ENCODE measurements at regions not wholly inside any gene's neighbourhood (a gene's known extent, or its start where the extent isn't known, plus 50 kb on each side); places are given as distances from the start of the nearest gene placed in this dataset.

DNA sequence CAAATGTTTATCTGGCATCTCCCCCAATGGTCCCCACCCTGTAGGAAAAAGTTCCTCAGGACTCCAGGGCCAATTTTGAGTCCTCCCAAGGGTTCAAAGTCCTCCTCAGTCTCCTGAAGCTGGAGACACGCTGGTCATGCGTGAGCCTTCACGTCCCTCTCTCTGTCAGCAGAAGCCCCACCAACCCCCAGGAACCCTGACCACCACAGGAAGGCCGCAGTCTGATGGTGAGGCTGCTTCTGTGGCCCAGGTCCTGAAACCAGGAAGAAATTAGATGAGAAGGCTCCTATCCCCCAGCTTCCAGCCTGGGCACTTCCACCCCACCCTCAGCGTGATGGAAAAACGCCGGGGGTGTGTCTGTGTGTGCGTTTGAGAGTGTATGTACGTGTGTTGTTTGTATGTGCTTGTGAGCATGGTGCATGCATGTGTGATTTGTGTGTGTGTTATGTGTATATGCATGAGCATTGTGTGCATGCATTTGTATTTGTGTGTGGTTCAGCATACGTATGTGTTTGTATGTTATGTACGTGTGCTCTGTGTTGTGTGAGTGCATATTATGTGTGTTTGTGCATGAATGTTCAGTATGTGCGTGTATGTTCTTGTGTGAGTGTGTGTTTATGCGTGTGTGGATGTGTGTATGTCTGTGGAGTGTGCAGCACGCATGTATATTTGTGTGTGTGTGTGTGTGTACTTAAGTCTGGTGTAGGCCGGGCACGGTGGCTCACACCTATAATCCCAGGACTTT is 92.5 kb downstream of the SIK1 start:
- no peak overlapping the region for H3K4me3 ChIP-seq (ENCODE audit: low read depth, low read length)
- TF ChIP-seq, protein P1, sequence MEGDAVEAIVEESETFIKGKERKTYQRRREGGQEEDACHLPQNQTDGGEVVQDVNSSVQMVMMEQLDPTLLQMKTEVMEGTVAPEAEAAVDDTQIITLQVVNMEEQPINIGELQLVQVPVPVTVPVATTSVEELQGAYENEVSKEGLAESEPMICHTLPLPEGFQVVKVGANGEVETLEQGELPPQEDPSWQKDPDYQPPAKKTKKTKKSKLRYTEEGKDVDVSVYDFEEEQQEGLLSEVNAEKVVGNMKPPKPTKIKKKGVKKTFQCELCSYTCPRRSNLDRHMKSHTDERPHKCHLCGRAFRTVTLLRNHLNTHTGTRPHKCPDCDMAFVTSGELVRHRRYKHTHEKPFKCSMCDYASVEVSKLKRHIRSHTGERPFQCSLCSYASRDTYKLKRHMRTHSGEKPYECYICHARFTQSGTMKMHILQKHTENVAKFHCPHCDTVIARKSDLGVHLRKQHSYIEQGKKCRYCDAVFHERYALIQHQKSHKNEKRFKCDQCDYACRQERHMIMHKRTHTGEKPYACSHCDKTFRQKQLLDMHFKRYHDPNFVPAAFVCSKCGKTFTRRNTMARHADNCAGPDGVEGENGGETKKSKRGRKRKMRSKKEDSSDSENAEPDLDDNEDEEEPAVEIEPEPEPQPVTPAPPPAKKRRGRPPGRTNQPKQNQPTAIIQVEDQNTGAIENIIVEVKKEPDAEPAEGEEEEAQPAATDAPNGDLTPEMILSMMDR (IDR thresholded peaks at IDR 0.05; ENCODE audit: insufficient read depth, low read length, missing control alignments), result no peak
- DNase-seq (ENCODE audit: low read depth, low spot score), result no peak
- ChIA-PET POLR2A (interaction anchor here (0.8 to 1.0 kb wide), 2 partner anchors 28 to 310 kb away, joined by 3 read pairs; no protein-coding TSS in a partner anchor), CTCF (interaction anchor here (1.1 kb wide), 1 partner anchor 14 kb away, joined by 3 read pairs; no protein-coding TSS in a partner anchor)

DNA sequence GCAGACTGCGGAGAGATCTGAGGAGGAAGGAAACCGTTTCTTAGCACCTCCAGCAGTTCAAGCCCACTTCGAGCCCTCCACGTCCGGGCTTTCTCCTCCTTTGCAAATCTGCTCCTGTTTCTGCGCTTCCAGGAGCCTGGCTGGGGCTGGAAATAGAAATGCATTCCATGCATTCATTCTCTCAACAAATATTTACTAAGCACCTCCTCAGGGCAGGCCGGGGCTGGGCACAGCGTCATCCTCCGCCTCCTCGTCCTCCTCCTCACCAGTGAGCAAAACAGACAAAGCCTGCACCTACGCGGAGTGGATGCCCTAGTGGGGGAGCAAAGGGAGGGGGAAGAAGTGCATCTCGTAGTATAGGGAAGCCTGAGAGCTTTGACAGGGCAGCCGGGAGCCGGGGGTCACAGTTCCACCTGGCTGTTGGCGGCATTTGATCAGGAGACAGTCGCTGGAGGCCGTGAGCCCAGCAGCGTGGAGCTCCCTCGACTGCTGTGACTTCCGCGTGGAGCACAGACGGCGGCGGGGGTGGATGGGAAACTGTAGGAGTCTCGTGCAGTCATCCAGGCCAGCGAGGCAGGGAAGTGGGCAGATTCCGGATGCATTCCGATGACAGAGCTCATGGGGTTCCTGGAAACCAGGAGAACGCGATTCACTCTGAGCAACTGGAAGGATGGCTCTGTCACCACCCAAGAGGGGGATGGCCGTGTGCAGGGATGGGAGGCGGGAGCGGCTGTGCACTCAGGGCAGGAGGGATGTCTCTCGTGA is 93.5 kb downstream of the SIK1 start:
- POLR2A ChIA-PET, result interaction anchor here (0.6 to 1.0 kb wide), 3 partner anchors 29 to 311 kb away, joined by 3 read pairs; no protein-coding TSS in a partner anchor
- TF ChIP-seq, protein P1 (IDR thresholded peaks at IDR 0.05; ENCODE audit: insufficient read depth, low read length, missing control alignments), result no peak
- CTCF ChIA-PET, result interaction anchor here (1.1 kb wide), 1 partner anchor 13 kb away, joined by 3 read pairs; no protein-coding TSS in a partner anchor
- peak; percentile 79 for DNase-seq (ENCODE audit: low read depth, low spot score)
- peak overlapping the region; percentile 45 for H3K4me3 ChIP-seq (ENCODE audit: low read depth, low read length)

DNA sequence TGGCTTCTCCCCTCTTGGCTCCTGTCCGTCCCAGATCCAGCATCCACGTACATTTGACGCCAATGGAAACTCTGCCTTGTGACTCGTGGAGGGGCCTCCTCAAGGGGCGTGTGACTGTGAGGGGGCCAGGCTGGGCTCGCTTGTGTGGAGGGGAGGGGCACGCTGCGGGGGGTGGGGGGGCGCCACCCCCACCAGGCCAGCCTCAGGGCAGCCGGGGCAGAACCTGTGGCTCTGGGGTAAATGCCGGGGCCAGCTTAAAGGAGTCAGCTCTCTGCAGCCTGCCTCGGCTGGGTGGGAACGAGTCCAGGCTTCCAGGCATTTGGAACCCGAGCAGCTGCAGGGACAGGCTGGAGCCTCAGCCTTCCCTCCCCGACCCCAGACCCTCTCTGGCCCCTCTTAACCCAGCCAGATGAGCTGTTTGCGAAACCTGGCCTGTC is 94.1 kb downstream of the SIK1 start:
- TF ChIP-seq, protein P1 (IDR thresholded peaks at IDR 0.05; ENCODE audit: insufficient read depth, low read length, missing control alignments), result no peak
- H3K4me3 ChIP-seq (ENCODE audit: low read depth, low read length), result peak overlapping the region; percentile 45
- no peak for DNase-seq (ENCODE audit: low read depth, low spot score)
- CTCF ChIA-PET, result interaction anchor here (0.6 kb wide), 1 partner anchor 281 kb away, joined by 3 read pairs; no protein-coding TSS in a partner anchor
- POLR2A ChIA-PET, result interaction anchor here (1.0 kb wide), 1 partner anchor 312 kb away, joined by 3 read pairs; no protein-coding TSS in a partner anchor

DNA sequence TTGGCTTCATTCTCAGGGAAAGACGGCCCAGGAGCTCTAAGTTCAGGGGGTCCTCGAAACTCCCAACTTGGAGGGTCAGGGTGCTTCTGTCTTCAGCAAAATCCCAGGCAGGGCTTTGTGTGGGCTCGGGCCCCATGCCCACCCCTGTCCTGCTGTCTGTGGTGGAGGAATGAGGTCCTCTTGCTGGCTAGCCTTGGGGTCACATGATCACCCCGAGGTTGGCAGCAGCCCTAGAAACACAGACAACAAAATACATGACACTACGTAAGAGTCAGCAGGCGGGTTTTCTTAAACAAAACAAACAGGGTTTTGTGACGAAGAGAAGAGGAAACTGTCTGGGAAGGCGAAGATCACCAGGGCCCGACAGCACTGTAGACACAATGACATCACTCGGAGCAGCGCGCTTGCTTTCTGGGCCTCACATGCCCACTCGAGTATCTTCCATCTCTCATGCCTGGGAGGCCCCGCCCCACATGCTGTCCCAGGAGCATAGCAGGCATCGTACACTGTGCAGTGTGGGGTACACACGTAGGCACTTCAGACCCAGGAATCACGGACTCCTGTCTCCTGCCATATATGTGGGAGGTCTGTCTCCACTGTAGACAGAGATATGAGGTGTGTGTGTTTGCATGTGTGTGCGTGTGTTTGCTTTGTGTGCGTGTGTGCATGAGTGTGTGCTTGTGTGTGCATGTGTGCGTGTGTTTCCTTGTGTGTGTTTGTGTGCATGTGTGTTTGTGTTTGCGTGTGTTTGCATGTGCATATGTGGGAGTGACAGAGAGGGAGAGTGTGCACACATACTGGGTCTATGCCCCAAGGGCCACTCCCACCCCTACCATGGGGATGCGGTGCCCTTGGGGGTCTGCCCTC is 94.7 kb downstream of the SIK1 start:
- DNase-seq (ENCODE audit: low read depth, low spot score), result peak; percentile 81
- TF ChIP-seq, protein P1 (IDR thresholded peaks at IDR 0.05; ENCODE audit: insufficient read depth, low read length, missing control alignments), result no peak
- ChIA-PET CTCF (interaction anchor here (0.6 to 1.0 kb wide), 2 partner anchors 265 to 282 kb away, joined by 3 read pairs; no protein-coding TSS in a partner anchor), POLR2A (no interaction called here)
- no peak overlapping the region for H3K4me3 ChIP-seq (ENCODE audit: low read depth, low read length)

DNA sequence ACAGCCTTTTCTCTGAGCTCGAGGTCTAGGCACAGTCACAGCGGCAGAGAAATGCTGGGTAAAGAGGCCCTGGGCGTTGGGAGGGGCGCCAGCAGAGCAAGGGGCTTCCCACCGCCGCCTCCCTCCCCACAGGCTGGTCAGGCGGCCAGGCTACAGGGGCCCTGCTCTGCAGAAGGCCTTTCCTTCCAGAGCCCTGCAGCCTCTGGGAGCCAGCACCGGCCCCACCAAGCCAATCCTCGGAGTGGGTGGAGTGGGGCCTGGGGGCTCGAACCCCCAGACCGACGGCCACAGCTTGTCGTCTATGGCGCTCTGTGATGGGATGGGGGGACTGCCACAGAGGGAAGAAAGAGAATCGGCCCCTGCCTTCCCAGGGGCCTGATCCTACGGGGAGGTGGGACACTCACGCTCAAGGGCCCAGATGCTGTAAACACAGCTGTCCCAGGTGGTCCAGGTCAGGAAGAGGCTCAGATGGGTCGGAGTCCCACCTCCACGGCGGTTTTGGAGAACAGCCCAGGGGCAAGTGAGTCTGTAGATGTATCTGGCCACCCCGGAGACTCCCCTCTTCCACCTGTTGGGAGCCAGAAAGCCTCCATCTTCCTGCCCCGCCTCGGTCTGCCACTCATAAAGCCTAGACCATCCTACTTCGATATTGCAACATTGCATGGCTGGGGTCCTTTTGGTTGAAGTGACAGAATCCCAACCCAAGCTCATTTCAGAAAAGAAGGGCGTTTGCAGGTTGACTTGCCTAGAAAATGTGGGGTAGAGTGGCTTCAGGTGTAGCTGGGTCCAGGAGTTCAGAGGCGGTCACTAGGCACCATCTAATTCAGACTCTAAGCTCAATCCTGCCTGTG is 95.6 kb downstream of the SIK1 start:
- DNase-seq (ENCODE audit: low read depth, low spot score), result no peak
- no peak overlapping the region for H3K4me3 ChIP-seq (ENCODE audit: low read depth, low read length)
- TF ChIP-seq, protein P1 (IDR thresholded peaks at IDR 0.05; ENCODE audit: insufficient read depth, low read length, missing control alignments), result no peak
- POLR2A ChIA-PET, result no interaction called here
- CTCF ChIA-PET, result interaction anchor here (1.0 kb wide), 1 partner anchor 266 kb away, joined by 3 read pairs; no protein-coding TSS in a partner anchor
